Erythroblast (primary cell): ENCODE measurements at regions not wholly inside any gene's neighbourhood (a gene's known extent, or its start where the extent isn't known, plus 50 kb on each side); places are given as distances from the start of the nearest gene placed in this dataset.

ENCODE experiments used
- GATA1 ChIP-seq: IDR thresholded peaks from 2 replicates; pipeline ENCODE4 v1.6.1; 2011; ENCODE audit warnings: low read depth, mild to moderate bottlenecking, control low read depth, low read length, moderate library complexity
- POLR2A ChIP-seq: IDR thresholded peaks from 2 replicates; pipeline ENCODE4 v1.6.1; 2011; ENCODE audit warnings: mild to moderate bottlenecking, low read length

DNA sequence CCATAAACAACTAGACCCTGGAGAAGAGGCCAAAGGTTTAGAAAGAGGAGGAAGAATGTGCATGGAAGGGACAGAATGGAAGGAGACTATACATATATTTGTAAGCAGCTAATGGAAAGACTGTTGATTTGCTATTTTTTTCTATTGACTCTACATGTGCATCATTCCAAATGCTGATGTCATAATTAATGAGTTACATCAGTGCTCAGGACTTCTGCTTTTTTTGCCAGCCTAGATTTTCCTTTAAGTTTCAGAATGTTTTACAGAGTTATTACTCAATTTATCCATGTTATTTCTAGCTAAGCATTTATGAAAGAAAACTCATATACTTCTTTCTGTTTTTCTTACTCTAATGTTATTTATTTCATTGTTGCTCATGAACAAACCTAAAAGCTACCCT lies 62.6 kb upstream of the VGLL3 start:
- TF ChIP-seq GATA1 (no peak), POLR2A (no peak)
